HepG2 (cell line): ENCODE measurements at regions not wholly inside any gene's neighbourhood (a gene's known extent, or its start where the extent isn't known, plus 50 kb on each side); places are given as distances from the start of the nearest gene placed in this dataset.

Experiments
- BATF2 ChIP-seq: sonication (generic); formaldehyde crosslinking; IDR thresholded peaks from 2 replicates; pipeline ENCODE4 v1.8.0; 2022; ENCODE audit warnings: mild to moderate bottlenecking, missing genetic modification reagents, moderate library complexity
- HCFC1 ChIP-seq: fragments of 150-350 bp; IDR thresholded peaks from 2 replicates; pipeline ENCODE4 v1.6.1; 2014; ENCODE audit warnings: low read depth, low read length
- HNF4A ChIP-seq: sonication (generic); formaldehyde crosslinking; IDR thresholded peaks from 2 replicates; pipeline ENCODE4 v1.4.0; 2020; ENCODE audit warnings: missing genetic modification reagents
- MXI1 ChIP-seq: IDR thresholded peaks from 3 replicates; pipeline ENCODE4 v1.6.1; 2012; ENCODE audit warnings: low read depth, low read length, inconsistent platforms, borderline replicate concordance
- NFRKB ChIP-seq: fragments of 450-650 bp; IDR thresholded peaks from 2 replicates; pipeline ENCODE4 v1.6.1; 2017
- PHF8 ChIP-seq: sonication (generic); formaldehyde crosslinking; IDR thresholded peaks from 2 replicates; pipeline ENCODE4 v1.5.0; 2020; ENCODE audit warnings: missing genetic modification reagents
- POGZ ChIP-seq: sonication (generic); formaldehyde crosslinking; IDR thresholded peaks from 2 replicates; pipeline ENCODE4 v1.4.0; 2020; ENCODE audit warnings: mild to moderate bottlenecking, missing genetic modification reagents
- ZNF567 ChIP-seq: sonication (generic); formaldehyde crosslinking; IDR thresholded peaks from 2 replicates; pipeline ENCODE4 v1.8.1; 2023; ENCODE audit warnings: mild to moderate bottlenecking, missing genetic modification reagents, borderline replicate concordance
- ZSCAN5A ChIP-seq: sonication (generic); formaldehyde crosslinking; IDR thresholded peaks from 2 replicates; pipeline ENCODE4 v1.8.0; 2022; ENCODE audit warnings: mild to moderate bottlenecking, missing genetic modification reagents, borderline replicate concordance
- TF ChIP-seq, protein P1 (sequence below): sonication (generic); formaldehyde crosslinking; IDR thresholded peaks from 2 replicates; pipeline ENCODE4 v1.5.0; 2020; ENCODE audit warnings: mild to moderate bottlenecking, missing genetic modification reagents, moderate library complexity

- TF ChIP-seq BATF2 (CRISPR knock-in tag) (no peak), HNF4A (no peak), POGZ (no peak), PHF8 (no peak), NFRKB (no peak), MXI1 (no peak), ZSCAN5A (CRISPR knock-in tag) (no peak), HCFC1 (no peak), ZNF567 (CRISPR knock-in tag) (no peak)
- TF ChIP-seq, protein P1, sequence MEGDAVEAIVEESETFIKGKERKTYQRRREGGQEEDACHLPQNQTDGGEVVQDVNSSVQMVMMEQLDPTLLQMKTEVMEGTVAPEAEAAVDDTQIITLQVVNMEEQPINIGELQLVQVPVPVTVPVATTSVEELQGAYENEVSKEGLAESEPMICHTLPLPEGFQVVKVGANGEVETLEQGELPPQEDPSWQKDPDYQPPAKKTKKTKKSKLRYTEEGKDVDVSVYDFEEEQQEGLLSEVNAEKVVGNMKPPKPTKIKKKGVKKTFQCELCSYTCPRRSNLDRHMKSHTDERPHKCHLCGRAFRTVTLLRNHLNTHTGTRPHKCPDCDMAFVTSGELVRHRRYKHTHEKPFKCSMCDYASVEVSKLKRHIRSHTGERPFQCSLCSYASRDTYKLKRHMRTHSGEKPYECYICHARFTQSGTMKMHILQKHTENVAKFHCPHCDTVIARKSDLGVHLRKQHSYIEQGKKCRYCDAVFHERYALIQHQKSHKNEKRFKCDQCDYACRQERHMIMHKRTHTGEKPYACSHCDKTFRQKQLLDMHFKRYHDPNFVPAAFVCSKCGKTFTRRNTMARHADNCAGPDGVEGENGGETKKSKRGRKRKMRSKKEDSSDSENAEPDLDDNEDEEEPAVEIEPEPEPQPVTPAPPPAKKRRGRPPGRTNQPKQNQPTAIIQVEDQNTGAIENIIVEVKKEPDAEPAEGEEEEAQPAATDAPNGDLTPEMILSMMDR (CRISPR knock-in tag): no peak
Measured at GRCh38 chr3:86381247-86381646, 609.7 kb downstream of the VGLL3 start.
